ENCODE measurements at regions not wholly inside any gene's neighbourhood (a gene's known extent, or its start where the extent isn't known, plus 50 kb on each side); places are given as distances from the start of the nearest gene placed in this dataset.

GRCh38 chr7:11297126-11297625 lies 323.5 kb downstream of the PHF14 start:
- ATAC-seq, result no peak
- TF ChIP-seq CTCF (IDR thresholded peaks at IDR 0.05), result no peak
- WGBS, 2 donors, result 65 to 71% methylated on average over 5 of the region's 5 CpGs

GRCh38 chr7:11297764-11298163 lies 324.1 kb downstream of the PHF14 start:
- H3K4me1 ChIP-seq, result no peaks in the 10 kb centered on the region
- DNase-seq (no peak), ATAC-seq (no peak)
- no peak overlapping the region for H3K27ac ChIP-seq
- no peaks in the 10 kb centered on the region for H3K27me3 ChIP-seq
- H3K9me3 ChIP-seq, result peaks cover 0 to 10% (median 0%) of the 10 kb centered on the region in 11 donors
- no peaks in the 10 kb centered on the region for H3K36me3 ChIP-seq
- no peak for TF ChIP-seq CTCF (IDR thresholded peaks at IDR 0.05)
- no peak overlapping the region for H3K4me3 ChIP-seq
- intact Hi-C loops (cut with DNase I), result no loop called here

More at GRCh38 chr7:11297126-11297625, 323.5 kb downstream of the PHF14 start:
- no peak for DNase-seq
- intact Hi-C loops (cut with DNase I), result no loop called here
- Histone ChIP-seq H3K36me3 (no peaks in the 10 kb centered on the region), H3K4me1 (no peaks in the 10 kb centered on the region), H3K4me3 (no peak overlapping the region), H3K9me3 (peaks cover 0 to 6% (median 0%) of the 10 kb centered on the region in 11 donors), H3K27ac (no peak overlapping the region), H3K27me3 (no peaks in the 10 kb centered on the region)

GRCh38 chr7:11298220-11298619 lies 324.5 kb downstream of the PHF14 start:
- H3K4me1 ChIP-seq, result no peaks in the 10 kb centered on the region
- H3K4me3 ChIP-seq, result no peak overlapping the region
- WGBS, 2 donors, result 77 to 81% methylated on average over 11 of the region's 11 CpGs
- no peak for DNase-seq
- intact Hi-C loops (cut with DNase I), result no loop called here
- H3K27me3 ChIP-seq, result no peaks in the 10 kb centered on the region
- TF ChIP-seq CTCF (IDR thresholded peaks at IDR 0.05), result no peak
- ATAC-seq, result no peak
- H3K36me3 ChIP-seq, result no peaks in the 10 kb centered on the region
- H3K9me3 ChIP-seq, result peaks cover 0 to 13% (median 0%) of the 10 kb centered on the region in 11 donors
- no peak overlapping the region for H3K27ac ChIP-seq

GRCh38 chr7:11300241-11300640 lies 326.6 kb downstream of the PHF14 start:
- ATAC-seq, result no peak
- peaks cover 0 to 13% (median 0%) of the 10 kb centered on the region in 11 donors for H3K9me3 ChIP-seq
- no peaks in the 10 kb centered on the region for H3K36me3 ChIP-seq
- DNase-seq, result no peak
- no peaks in the 10 kb centered on the region for H3K27me3 ChIP-seq
- intact Hi-C loops (cut with DNase I), result no loop called here
- no peak for TF ChIP-seq CTCF (IDR thresholded peaks at IDR 0.05)
- no peaks in the 10 kb centered on the region for H3K4me1 ChIP-seq
- no peak overlapping the region for H3K4me3 ChIP-seq
- no peak overlapping the region for H3K27ac ChIP-seq
- 64 to 74% methylated on average over 5 of the region's 5 CpGs for WGBS, 2 donors
